HCT116 (cell line): ENCODE measurements at regions not wholly inside any gene's neighbourhood (a gene's known extent, or its start where the extent isn't known, plus 50 kb on each side); places are given as distances from the start of the nearest gene placed in this dataset.
"Not testable (repeated sequence)": the region's sequence is repeated elsewhere in the genome, so short reads cannot be mapped to it uniquely, and the experiment has no call there.

ENCODE experiments used
- ATAC-seq: fragments of 200-7000 bp; cut with Tn5 transposase; 2 replicates; pipeline ENCODE4 v1.9.1; 2020; ENCODE audit warnings: mild to moderate bottlenecking, moderate library complexity
- BruUV-seq: library from RNA; stranded (reverse); fragments of 400-500 nt; replicated peaks from 2 replicates; lab custom pipeline; 2021; lab: Mats Ljungman, UMichigan
- CTCF ChIA-PET: fragments of 300-600 bp; sonication (Branson Sonifier 250); formaldehyde crosslinking; loops from one replicate; lab custom pipeline; 2021; ENCODE audit warnings: antibody characterized with exemption; lab: Charles Lee
- POLR2A ChIA-PET: fragments of 300-600, 350-600 bp; sonication (Branson Sonifier 250); formaldehyde crosslinking; loops from one replicate; lab custom pipeline; 2021; ENCODE audit warnings: antibody characterized with exemption; lab: Charles Lee
- RAD21 ChIA-PET, 2 experiments: fragments of 300-600 bp; sonication (Branson Sonifier 250); formaldehyde crosslinking; loops; one replicate each; lab custom pipeline; 2023; ENCODE audit warnings: low total read pairs in 2 of 2; ENCODE audit not compliant: uncharacterized antibody in 2 of 2, unreplicated experiment in 2 of 2, low non-redundant PET in 1 of 2; lab: Charles Lee
- DNase-seq: peaks from one replicate; pipeline ENCODE4 v3.0.0-alpha.2; 2010; ENCODE audit warnings: low read depth, low spot score
- H2AFZ ChIP-seq: fragments of 200-600 bp; shearing (Covaris generic), sonication (generic); 2 replicates; pipeline ENCODE4 v1.6.1; 2017; ENCODE audit warnings: low read depth, mixed run types, mixed read lengths, antibody characterized with exemption, low read length; ENCODE audit not compliant: poor library complexity, severe bottlenecking
- H3K27ac ChIP-seq: 2 replicates; pipeline ENCODE4 v1.5.1; 2012; ENCODE audit warnings: low read depth, low read length
- H3K27me3 ChIP-seq: fragments of 200-600 bp; sonication (generic); 2 replicates; pipeline ENCODE4 v1.6.1; 2016; ENCODE audit warnings: mixed run types, low read length, mixed read lengths; ENCODE audit not compliant: insufficient read depth
- H3K36me3 ChIP-seq, 2 experiments: fragments of 200-500 bp in 1 of 2; fragments of 200-600 bp in 1 of 2; sonication (Bioruptor generic) in 1 of 2; sonication (generic) in 1 of 2; 2 replicates each; pipeline versions ENCODE4 v1.5.1 to v1.6.1; 2014 to 2016; ENCODE audit warnings: low read length in 2 of 2, inconsistent platforms in 1 of 2, mixed read lengths in 1 of 2, mixed run types in 1 of 2; ENCODE audit not compliant: insufficient read depth in 2 of 2, control insufficient read depth in 1 of 2
- H3K4me1 ChIP-seq, 2 experiments: fragments of 200-600 bp in 1 of 2; sonication (generic) in 1 of 2; 2 replicates each; pipeline versions ENCODE4 v1.5.1 to v1.6.1; 2012 to 2017; ENCODE audit warnings: low read length in 2 of 2, inconsistent platforms in 1 of 2, mild to moderate bottlenecking in 1 of 2, mixed read lengths in 1 of 2, mixed run types in 1 of 2, moderate library complexity in 1 of 2; ENCODE audit not compliant: insufficient read depth in 2 of 2, control insufficient read depth in 1 of 2
- H3K4me2 ChIP-seq: fragments of 200-600 bp; sonication (generic); 2 replicates; pipeline ENCODE4 v1.6.1; 2017; ENCODE audit warnings: mixed run types, low read length, mixed read lengths
- H3K4me3 ChIP-seq, 2 experiments: fragments of 200-600 bp in 1 of 2; sonication (generic) in 1 of 2; replicated peaks in 1 of 2; 2 replicates each; pipeline ENCODE4 v1.5.1; 2011 to 2016; ENCODE audit warnings: low read length in 2 of 2, control low read depth in 1 of 2, low read depth in 1 of 2, mild to moderate bottlenecking in 1 of 2, mixed read lengths in 1 of 2, mixed run types in 1 of 2
- H3K79me2 ChIP-seq: fragments of 200-600 bp; sonication (generic); 2 replicates; pipeline ENCODE4 v1.6.1; 2017; ENCODE audit warnings: mild to moderate bottlenecking, mixed run types, low read length, moderate library complexity, mixed read lengths; ENCODE audit not compliant: insufficient read depth
- H3K9ac ChIP-seq: fragments of 200-600 bp; sonication (generic); 2 replicates; pipeline ENCODE4 v1.6.1; 2016; ENCODE audit warnings: low read length, mixed read lengths
- H3K9me2 ChIP-seq: fragments of 200-600 bp; sonication (generic), shearing (Covaris generic); 2 replicates; pipeline ENCODE4 v1.6.1; 2017; ENCODE audit warnings: mixed run types, mild to moderate bottlenecking, moderate library complexity; ENCODE audit not compliant: insufficient read depth
- H3K9me3 ChIP-seq, 2 experiments: fragments of 200-500 bp in 1 of 2; fragments of 200-600 bp in 1 of 2; sonication (Bioruptor generic) in 1 of 2; sonication (generic) in 1 of 2; 2 replicates each; pipeline ENCODE4 v1.6.1; 2014 to 2017; ENCODE audit warnings: low read length in 2 of 2, mixed read lengths in 2 of 2, inconsistent platforms in 1 of 2, low read depth in 1 of 2, mild to moderate bottlenecking in 1 of 2, mixed run types in 1 of 2, moderate library complexity in 1 of 2; ENCODE audit not compliant: control insufficient read depth in 1 of 2, insufficient read depth in 1 of 2
- H4K20me1 ChIP-seq: fragments of 200-600 bp; sonication (generic), shearing (Covaris generic); 2 replicates; pipeline ENCODE4 v1.6.1; 2017; ENCODE audit warnings: mixed run types, mild to moderate bottlenecking, moderate library complexity; ENCODE audit not compliant: insufficient read depth
- ATF3 ChIP-seq: IDR thresholded peaks from 2 replicates; pipeline ENCODE4 v1.6.1; 2012
- CBX3 ChIP-seq: IDR thresholded peaks from 2 replicates; pipeline ENCODE4 v1.6.1; 2012; ENCODE audit warnings: low read depth
- CTCF ChIP-seq, 3 experiments: fragments of 200-600 bp in 1 of 3; sonication (generic) in 1 of 3; IDR thresholded peaks in 2 of 3; conservative IDR thresholded peaks in 1 of 3; 2 replicates each; pipeline ENCODE4 v1.5.1; 2012 to 2017; ENCODE audit warnings: low read depth in 2 of 3, low read length in 2 of 3, antibody characterized with exemption in 1 of 3, borderline replicate concordance in 1 of 3, control low read depth in 1 of 3, mild to moderate bottlenecking in 1 of 3, mixed read lengths in 1 of 3, mixed run types in 1 of 3, moderate library complexity in 1 of 3; ENCODE audit not compliant: insufficient read depth in 1 of 3
- FOSL1 ChIP-seq: IDR thresholded peaks from 2 replicates; pipeline ENCODE4 v1.6.1; 2012; ENCODE audit warnings: low read depth
- JUND ChIP-seq: IDR thresholded peaks from 2 replicates; pipeline ENCODE4 v1.6.1; 2012
- POLR2A ChIP-seq: IDR thresholded peaks from 2 replicates; pipeline ENCODE4 v1.7.0; 2011; ENCODE audit warnings: borderline replicate concordance; ENCODE audit not compliant: insufficient read depth, insufficient read length; ENCODE audit errors: extremely low read depth
- REST ChIP-seq: IDR thresholded peaks from 2 replicates; pipeline ENCODE4 v1.6.1; 2012; ENCODE audit warnings: low read depth
- YY1 ChIP-seq: IDR thresholded peaks from 2 replicates; pipeline ENCODE4 v1.6.1; 2011; ENCODE audit warnings: low read length, low read depth, moderate library complexity, mild to moderate bottlenecking; ENCODE audit not compliant: insufficient replicate concordance; ENCODE audit errors: extremely low read depth
- ZFX ChIP-seq: fragments of 450-650 bp; IDR thresholded peaks from 2 replicates; pipeline ENCODE4 v1.6.1; 2017
- intact Hi-C: fragments of 100-400 bp; cut with micrococcal nuclease; formaldehyde crosslinking; loops from 2 replicates; pipeline ENCODE4 v1.10.0; 2022

- H3K4me1 ChIP-seq, RAD21 ChIA-PET, H3K79me2 ChIP-seq, intact Hi-C loops, BruUV-seq, H3K9me3 ChIP-seq, DNase-seq, ATAC-seq, H3K9me2 ChIP-seq, H3K27ac ChIP-seq, H3K4me3 ChIP-seq, H3K36me3 ChIP-seq, H2AFZ ChIP-seq, POLR2A ChIA-PET, CTCF ChIA-PET, H3K4me2 ChIP-seq, H4K20me1 ChIP-seq, H3K9ac ChIP-seq: not testable (repeated sequence)
- peaks cover 16% of the 10 kb centered on the region for H3K27me3 ChIP-seq
Measured at GRCh38 chr12:113699984-113700383, 228.3 kb upstream of the LHX5 start.

- Histone ChIP-seq H3K4me3 (no peak overlapping the region), H3K9me2 (no peaks in the 10 kb centered on the region), H3K36me3 (no peaks in the 10 kb centered on the region), H3K27me3 (peaks cover 16% of the 10 kb centered on the region), H3K4me1 (no peaks in the 10 kb centered on the region; a peak in 1 of 4 replicates), H3K79me2 (no peaks in the 10 kb centered on the region), H3K9ac (no peak overlapping the region), H3K27ac (no peak overlapping the region), H3K4me2 (no peak overlapping the region), H2AFZ (no peak overlapping the region), H3K9me3 (no peaks in the 10 kb centered on the region; a peak in 1 of 4 replicates), H4K20me1 (no peaks in the 10 kb centered on the region)
- no peak for TF ChIP-seq YY1
- no peak for TF ChIP-seq FOSL1
- no peak for TF ChIP-seq CTCF (IDR thresholded peaks at IDR 0.05 in 2 of 3, conservative IDR thresholded peaks at IDR 0.05 in 1 of 3; ENCODE audit: borderline replicate concordance in 1 of 3, insufficient read depth in 1 of 3, low read depth in 2 of 3, low read length in 2 of 3)
- TF ChIP-seq ATF3, result no peak
- no peak for TF ChIP-seq ZFX
- no peak for TF ChIP-seq REST
- no peak for TF ChIP-seq CBX3
- TF ChIP-seq POLR2A, result no peak
- TF ChIP-seq JUND, result no peak
- CTCF ChIA-PET, result no interaction called here
- BruUV-seq, result no TSS peak
- intact Hi-C loops, result no loop called here
- DNase-seq (no peak), ATAC-seq (no peak)
- POLR2A ChIA-PET, result no interaction called here
- RAD21 ChIA-PET, result no interaction called here
Measured at GRCh38 chr12:113698510-113698858, 226.8 kb upstream of the LHX5 start.
